Activated naive CD4-positive, alpha-beta T cell treated with anti-CD3 and anti-CD28 coated beads, Interleukin-2, amount 10 ng/mL, durations not matched to agents 7 days and 5 days (primary cell): ENCODE measurements at regions not wholly inside any gene's neighbourhood (a gene's known extent, or its start where the extent isn't known, plus 50 kb on each side); places are given as distances from the start of the nearest gene placed in this dataset.
"Not testable (repeated sequence)": the region's sequence is repeated elsewhere in the genome, so short reads cannot be mapped to it uniquely, and the experiment has no call there.

Experiments
- CTCF ChIA-PET: fragments of 350-600 bp; sonication (Branson Sonifier 250); formaldehyde crosslinking; loops from one replicate; lab custom pipeline; 2021; ENCODE audit warnings: antibody characterized with exemption; lab: Charles Lee
- DNase-seq: peaks from one replicate; pipeline ENCODE4 v3.0.0-alpha.2; 2020
- H3K27ac Mint-ChIP-seq: one replicate; pipeline ENCODE4 v1.8.0; 2021; ENCODE audit warnings: mild to moderate bottlenecking, moderate library complexity, mixed read lengths
- H3K27me3 Mint-ChIP-seq: one replicate; pipeline ENCODE4 v1.8.0; 2021; ENCODE audit warnings: mild to moderate bottlenecking, mixed read lengths
- H3K36me3 Mint-ChIP-seq: one replicate; pipeline ENCODE4 v1.8.0; 2021; ENCODE audit warnings: mixed read lengths
- H3K4me1 Mint-ChIP-seq: one replicate; pipeline ENCODE4 v1.8.0; 2021; ENCODE audit warnings: mixed read lengths
- H3K4me3 Mint-ChIP-seq: one replicate; pipeline ENCODE4 v1.8.0; 2021; ENCODE audit warnings: mild to moderate bottlenecking, moderate library complexity, mixed read lengths
- H3K9me3 Mint-ChIP-seq: one replicate; pipeline ENCODE4 v1.8.0; 2021; ENCODE audit warnings: mixed read lengths

GRCh38 chr5:166772770-166773169 lies 1518.7 kb upstream of the WWC1 start:
- no peak for DNase-seq
- CTCF ChIA-PET = no interaction called here
- H3K4me1 Mint-ChIP-seq = no peaks in the 10 kb centered on the region

DNA sequence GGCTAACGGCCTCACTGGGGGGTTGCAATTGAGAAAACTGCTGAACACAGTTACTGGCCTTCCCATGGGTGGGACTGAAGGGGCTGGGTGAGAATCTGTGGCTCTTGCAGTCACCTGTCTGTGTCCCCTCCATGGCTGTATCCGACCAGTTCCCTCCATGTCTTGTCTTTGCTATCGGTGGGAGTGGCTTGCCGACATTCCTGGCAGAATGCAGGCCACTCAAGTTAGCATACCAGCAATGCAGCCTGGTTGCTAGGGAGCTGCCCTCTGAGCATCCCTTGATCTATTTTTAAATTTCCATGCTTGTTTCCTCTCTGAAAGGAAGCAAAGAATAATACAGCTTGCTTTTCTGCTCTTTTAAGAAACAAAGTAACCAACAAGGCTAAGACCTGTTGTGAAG lies 1509.7 kb upstream of the WWC1 start:
- CTCF ChIA-PET = no interaction called here
- no peak overlapping the region for H3K27ac Mint-ChIP-seq
- H3K4me3 Mint-ChIP-seq = no peak overlapping the region
- H3K9me3 Mint-ChIP-seq = peaks cover 9% of the 10 kb centered on the region
- no peaks in the 10 kb centered on the region for H3K36me3 Mint-ChIP-seq
- no peaks in the 10 kb centered on the region for H3K4me1 Mint-ChIP-seq
- no peaks in the 10 kb centered on the region for H3K27me3 Mint-ChIP-seq
- no peak for DNase-seq

More at GRCh38 chr5:166772770-166773169, 1518.7 kb upstream of the WWC1 start:
- H3K27me3 Mint-ChIP-seq = no peaks in the 10 kb centered on the region
- no peak overlapping the region for H3K27ac Mint-ChIP-seq
- H3K4me3 Mint-ChIP-seq = no peak overlapping the region
- no peaks in the 10 kb centered on the region for H3K9me3 Mint-ChIP-seq
- no peaks in the 10 kb centered on the region for H3K36me3 Mint-ChIP-seq

DNA sequence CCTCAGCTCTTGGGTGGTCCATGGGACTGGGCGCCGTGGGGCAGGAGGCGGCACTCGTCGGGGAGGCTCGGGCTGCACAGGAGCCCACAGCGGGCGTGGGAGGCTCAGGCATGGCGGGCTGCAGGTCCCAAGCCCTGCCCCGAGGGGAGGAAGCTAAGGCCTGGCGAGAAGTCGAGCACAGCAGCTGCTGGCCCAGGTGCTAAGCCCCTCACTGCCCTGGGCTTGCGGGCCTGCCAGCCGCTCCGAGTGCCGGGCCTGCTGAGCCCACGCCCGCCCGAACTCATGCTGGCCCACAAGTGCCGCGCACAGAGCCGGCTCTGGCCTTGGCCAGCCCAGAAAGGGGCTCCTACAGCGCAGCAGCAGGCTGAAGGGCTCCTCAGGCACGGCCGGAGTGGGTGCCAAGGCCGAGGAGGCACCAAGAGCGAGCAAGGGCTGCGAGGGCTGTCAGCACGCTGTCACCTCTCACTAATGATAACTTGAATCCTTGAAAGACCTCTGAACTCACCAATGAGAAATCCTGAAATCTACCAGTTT lies 1506.8 kb upstream of the WWC1 start:
- CTCF ChIA-PET = no interaction called here
- Mint-ChIP-seq H3K27me3 (no peaks in the 10 kb centered on the region), H3K4me1 (no peaks in the 10 kb centered on the region), H3K36me3 (no peaks in the 10 kb centered on the region), H3K4me3 (no peak overlapping the region), H3K9me3 (peaks cover 16% of the 10 kb centered on the region), H3K27ac (no peak overlapping the region)
- DNase-seq = no peak

GRCh38 chr5:166786178-166786577 lies 1505.3 kb upstream of the WWC1 start:
- CTCF ChIA-PET = no interaction called here
- Mint-ChIP-seq H3K4me1 (no peaks in the 10 kb centered on the region), H3K27ac (no peak overlapping the region), H3K27me3 (no peaks in the 10 kb centered on the region), H3K9me3 (peaks cover 16% of the 10 kb centered on the region), H3K36me3 (no peaks in the 10 kb centered on the region), H3K4me3 (no peak overlapping the region)
- DNase-seq = no peak

GRCh38 chr5:166786889-166787288 lies 1504.6 kb upstream of the WWC1 start:
- no peak overlapping the region for H3K27ac Mint-ChIP-seq
- H3K4me1 Mint-ChIP-seq = no peaks in the 10 kb centered on the region
- H3K36me3 Mint-ChIP-seq = no peaks in the 10 kb centered on the region
- H3K27me3 Mint-ChIP-seq = no peaks in the 10 kb centered on the region
- no peak for DNase-seq
- H3K4me3 Mint-ChIP-seq = no peak overlapping the region
- CTCF ChIA-PET = no interaction called here
- H3K9me3 Mint-ChIP-seq = peaks cover 16% of the 10 kb centered on the region

GRCh38 chr5:166788050-166788449 lies 1503.4 kb upstream of the WWC1 start:
- Mint-ChIP-seq H3K36me3 (no peaks in the 10 kb centered on the region), H3K4me1 (no peaks in the 10 kb centered on the region), H3K4me3 (no peak overlapping the region), H3K27me3 (no peaks in the 10 kb centered on the region), H3K9me3 (peaks cover 16% of the 10 kb centered on the region), H3K27ac (no peak overlapping the region)
- DNase-seq = no peak
- CTCF ChIA-PET = no interaction called here

GRCh38 chr5:166795756-166796155 lies 1495.7 kb upstream of the WWC1 start:
- DNase-seq = no peak
- peaks cover 10% of the 10 kb centered on the region for H3K9me3 Mint-ChIP-seq
- no peak overlapping the region for H3K4me3 Mint-ChIP-seq
- CTCF ChIA-PET = no interaction called here
- no peaks in the 10 kb centered on the region for H3K4me1 Mint-ChIP-seq
- no peaks in the 10 kb centered on the region for H3K27me3 Mint-ChIP-seq
- no peaks in the 10 kb centered on the region for H3K36me3 Mint-ChIP-seq
- H3K27ac Mint-ChIP-seq = no peak overlapping the region

- Mint-ChIP-seq H3K36me3 (no peaks in the 10 kb centered on the region), H3K4me1 (no peaks in the 10 kb centered on the region), H3K9me3 (peaks cover 18% of the 10 kb centered on the region), H3K4me3 (no peak overlapping the region), H3K27me3 (no peaks in the 10 kb centered on the region), H3K27ac (no peak overlapping the region)
- DNase-seq = no peak
- CTCF ChIA-PET = no interaction called here
Measured at GRCh38 chr5:166803058-166803457, 1488.4 kb upstream of the WWC1 start.

DNA sequence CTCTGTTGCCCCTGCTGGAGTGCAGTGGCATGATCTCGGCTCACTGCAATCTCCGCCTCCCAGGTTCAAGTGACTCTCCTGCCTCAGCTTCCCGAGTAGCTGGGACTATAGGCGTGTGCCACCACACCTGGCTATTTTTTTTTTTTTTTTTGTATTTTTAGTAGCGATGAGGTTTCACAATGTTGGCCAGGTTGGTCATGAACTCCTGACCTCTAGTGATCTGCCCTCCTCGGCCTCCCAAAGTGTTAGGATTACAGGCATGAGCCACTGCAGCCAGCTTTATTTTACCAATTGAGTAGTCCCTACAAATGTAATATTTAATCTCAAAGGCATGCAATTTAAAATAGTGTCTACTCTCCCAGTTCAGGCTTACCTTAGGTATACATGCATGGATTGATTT lies 1487.2 kb upstream of the WWC1 start:
- H3K27me3 Mint-ChIP-seq, H3K4me1 Mint-ChIP-seq, H3K36me3 Mint-ChIP-seq, DNase-seq, H3K27ac Mint-ChIP-seq, H3K4me3 Mint-ChIP-seq, CTCF ChIA-PET: not testable (repeated sequence)
- peaks cover 15% of the 10 kb centered on the region for H3K9me3 Mint-ChIP-seq

DNA sequence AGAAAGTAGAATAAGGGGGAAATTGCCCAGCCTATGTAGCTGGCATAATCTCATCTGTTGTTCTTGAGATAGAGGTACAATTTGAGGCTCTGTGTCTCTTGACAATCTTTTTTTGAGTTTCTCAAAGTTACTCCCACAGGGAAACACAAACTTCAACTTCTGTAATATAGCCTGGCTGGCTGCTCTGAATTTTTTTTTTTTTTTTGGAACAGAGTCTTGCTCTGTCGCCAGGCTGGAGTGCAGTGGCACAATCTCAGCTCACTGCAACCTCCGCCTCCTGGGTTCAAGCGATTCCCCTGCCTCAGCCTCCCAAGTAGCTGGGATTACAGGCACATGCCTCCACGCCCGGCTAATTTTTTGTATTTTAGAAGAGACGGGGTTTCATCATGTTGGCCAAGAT lies 1486.8 kb upstream of the WWC1 start:
- DNase-seq, H3K27me3 Mint-ChIP-seq, H3K4me1 Mint-ChIP-seq, H3K27ac Mint-ChIP-seq, H3K4me3 Mint-ChIP-seq, CTCF ChIA-PET, H3K36me3 Mint-ChIP-seq: not testable (repeated sequence)
- H3K9me3 Mint-ChIP-seq = peaks cover 15% of the 10 kb centered on the region

GRCh38 chr5:166810093-166810658 lies 1481.3 kb upstream of the WWC1 start:
- H3K4me1 Mint-ChIP-seq, CTCF ChIA-PET, H3K4me3 Mint-ChIP-seq, H3K36me3 Mint-ChIP-seq, H3K27me3 Mint-ChIP-seq, H3K27ac Mint-ChIP-seq, DNase-seq: not testable (repeated sequence)
- peaks cover 21% of the 10 kb centered on the region for H3K9me3 Mint-ChIP-seq

DNA sequence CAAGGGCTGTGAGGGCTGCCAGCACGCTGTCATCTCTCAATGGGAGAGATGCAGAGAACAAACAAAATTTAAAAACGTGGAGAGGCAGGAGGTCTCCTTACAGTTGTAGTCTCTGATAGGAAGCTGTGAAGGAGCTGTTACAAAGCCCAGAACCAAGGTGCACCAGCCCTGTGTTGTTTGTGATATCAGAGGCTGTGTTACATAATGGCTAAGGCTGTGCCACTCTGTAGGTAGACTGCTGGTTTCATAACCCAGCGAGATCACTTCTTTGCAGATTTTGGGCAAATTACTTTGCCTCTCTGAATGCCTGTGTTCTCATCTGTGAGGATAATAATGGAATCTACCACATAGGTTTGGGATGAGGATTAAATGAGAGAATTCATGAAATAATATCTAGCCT lies 1480.7 kb upstream of the WWC1 start:
- no peaks in the 10 kb centered on the region for H3K36me3 Mint-ChIP-seq
- DNase-seq = no peak
- no peak overlapping the region for H3K4me3 Mint-ChIP-seq
- H3K27me3 Mint-ChIP-seq = no peaks in the 10 kb centered on the region
- H3K4me1 Mint-ChIP-seq = no peaks in the 10 kb centered on the region
- no peak overlapping the region for H3K27ac Mint-ChIP-seq
- CTCF ChIA-PET = no interaction called here
- peaks cover 16% of the 10 kb centered on the region for H3K9me3 Mint-ChIP-seq

GRCh38 chr5:166823360-166823759 lies 1468.1 kb upstream of the WWC1 start:
- H3K36me3 Mint-ChIP-seq = no peaks in the 10 kb centered on the region

DNA sequence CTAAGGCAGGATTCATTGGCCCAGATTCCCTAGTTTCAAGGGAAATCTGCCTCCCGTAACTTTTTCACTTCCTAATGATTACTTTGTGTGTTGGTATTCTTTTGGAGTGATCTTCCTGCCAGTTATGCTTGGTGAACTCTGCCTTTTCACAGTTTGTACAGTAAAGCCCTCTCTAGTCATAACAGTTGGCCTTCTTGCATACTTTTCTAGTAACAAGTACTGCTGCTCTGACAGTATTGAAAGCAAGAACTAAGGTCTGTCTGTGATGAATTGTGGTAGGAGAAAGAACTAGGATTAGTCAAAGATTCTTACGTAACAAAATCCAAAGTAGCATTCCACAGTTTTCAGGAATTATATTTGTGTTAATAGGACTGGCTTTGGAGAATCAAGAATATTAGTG lies 1457.2 kb upstream of the WWC1 start:
- peaks cover 5% of the 10 kb centered on the region for H3K9me3 Mint-ChIP-seq
- CTCF ChIA-PET = no interaction called here
- H3K4me1 Mint-ChIP-seq = no peaks in the 10 kb centered on the region
- H3K36me3 Mint-ChIP-seq = no peaks in the 10 kb centered on the region
- no peak overlapping the region for H3K27ac Mint-ChIP-seq
- H3K27me3 Mint-ChIP-seq = no peaks in the 10 kb centered on the region
- H3K4me3 Mint-ChIP-seq = no peak overlapping the region
- no peak for DNase-seq

More at GRCh38 chr5:166823360-166823759, 1468.1 kb upstream of the WWC1 start:
- CTCF ChIA-PET = no interaction called here
- Mint-ChIP-seq H3K27ac (no peak overlapping the region), H3K4me1 (no peaks in the 10 kb centered on the region), H3K27me3 (no peaks in the 10 kb centered on the region), H3K4me3 (no peak overlapping the region), H3K9me3 (peaks cover 13% of the 10 kb centered on the region)
- no peak for DNase-seq

DNA sequence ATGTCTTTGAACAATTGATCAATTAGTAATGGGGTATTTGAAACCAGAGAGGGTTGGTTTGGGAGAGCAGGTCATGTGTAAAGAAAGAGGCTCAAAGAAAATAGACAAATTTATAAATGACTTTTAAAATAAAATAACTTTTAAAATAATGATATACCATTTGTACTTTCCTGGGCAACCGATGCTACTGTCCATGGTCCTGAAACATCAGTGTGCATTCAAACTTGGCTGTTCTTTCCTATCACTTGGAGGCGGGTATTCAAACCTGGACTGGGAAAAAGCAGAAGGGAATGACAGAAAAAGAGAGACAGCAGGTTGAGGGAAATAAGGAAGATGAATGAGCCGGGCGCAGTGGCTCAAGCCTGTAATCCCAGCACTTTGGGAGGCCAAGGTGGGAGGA lies 1446.4 kb upstream of the WWC1 start:
- Mint-ChIP-seq H3K27ac (no peak overlapping the region), H3K4me1 (no peaks in the 10 kb centered on the region), H3K27me3 (no peaks in the 10 kb centered on the region), H3K9me3 (peaks cover 16% of the 10 kb centered on the region), H3K36me3 (no peaks in the 10 kb centered on the region), H3K4me3 (no peak overlapping the region)
- CTCF ChIA-PET = no interaction called here
- no peak for DNase-seq

DNA sequence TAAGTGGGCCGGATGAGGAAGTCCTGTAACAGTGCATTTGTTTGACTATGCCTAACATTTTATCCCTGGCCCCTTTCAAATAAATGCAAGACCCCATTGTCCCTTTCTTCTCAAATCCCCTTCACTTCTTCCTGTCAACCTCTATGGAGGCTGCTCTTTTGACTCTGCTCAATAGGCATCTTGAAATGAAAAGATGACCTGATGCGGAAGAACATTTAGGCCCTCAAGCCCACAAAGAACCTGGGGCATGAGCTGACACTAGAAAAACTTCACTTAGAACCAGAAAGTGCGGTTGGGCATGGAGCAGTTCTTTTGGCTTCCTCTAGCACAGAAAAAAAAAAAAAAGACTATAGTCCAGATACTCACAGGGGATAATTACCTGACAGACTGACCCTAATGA lies 1434.7 kb upstream of the WWC1 start:
- Mint-ChIP-seq H3K27ac (no peak overlapping the region), H3K4me1 (no peaks in the 10 kb centered on the region), H3K27me3 (no peaks in the 10 kb centered on the region), H3K36me3 (no peaks in the 10 kb centered on the region), H3K4me3 (no peak overlapping the region), H3K9me3 (peaks cover 14% of the 10 kb centered on the region)
- no peak for DNase-seq
- CTCF ChIA-PET = no interaction called here
